NCI-H460 (cell line): ENCODE measurements at regions not wholly inside any gene's neighbourhood (a gene's known extent, or its start where the extent isn't known, plus 50 kb on each side); places are given as distances from the start of the nearest gene placed in this dataset.

Experiments used
- DNase-seq: peaks from one replicate; pipeline ENCODE4 v3.0.0-alpha.2; 2016; ENCODE audit warnings: low read depth; ENCODE audit errors: extremely low read depth

DNA sequence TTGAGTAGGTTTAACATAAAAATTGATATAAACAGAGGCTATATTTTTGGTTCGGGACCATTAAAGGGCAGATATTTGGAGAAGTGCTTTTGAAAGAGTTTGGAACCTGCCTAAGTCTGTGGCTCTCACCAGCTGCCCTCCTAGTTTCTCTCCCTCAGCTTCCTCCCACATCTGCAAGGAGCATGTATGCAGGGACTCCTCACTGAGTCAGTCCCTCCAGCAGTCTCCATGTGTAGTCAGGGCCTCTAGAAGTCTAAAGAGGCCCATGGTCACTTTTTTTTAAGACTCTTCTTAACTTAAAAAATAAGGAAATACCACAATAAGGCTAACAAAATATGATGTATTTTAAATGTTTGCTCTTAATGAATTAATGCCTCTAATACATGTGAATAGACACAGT, 220.0 kb upstream of the TANK start:
- DNase-seq: no peak

DNA sequence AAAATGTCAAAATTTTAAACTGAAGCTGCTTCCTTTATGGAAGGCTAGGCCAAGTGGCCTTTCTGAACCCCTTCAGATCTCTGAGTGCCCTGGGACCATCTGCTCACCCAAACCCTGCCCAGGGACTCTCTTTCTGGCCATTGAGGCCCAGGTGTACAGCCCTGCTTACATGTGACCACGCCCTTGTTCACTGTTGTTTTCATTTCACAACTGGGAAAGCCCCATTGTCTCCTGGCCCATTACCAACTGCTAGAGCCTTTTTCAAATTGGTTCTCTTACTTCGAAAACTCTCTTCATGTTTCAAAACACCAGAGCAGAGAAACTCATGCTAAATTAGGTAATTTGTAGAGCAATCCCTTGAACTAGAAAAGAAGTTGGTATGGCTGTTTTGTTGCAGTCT, 219.5 kb upstream of the TANK start:
- no peak for DNase-seq

DNA sequence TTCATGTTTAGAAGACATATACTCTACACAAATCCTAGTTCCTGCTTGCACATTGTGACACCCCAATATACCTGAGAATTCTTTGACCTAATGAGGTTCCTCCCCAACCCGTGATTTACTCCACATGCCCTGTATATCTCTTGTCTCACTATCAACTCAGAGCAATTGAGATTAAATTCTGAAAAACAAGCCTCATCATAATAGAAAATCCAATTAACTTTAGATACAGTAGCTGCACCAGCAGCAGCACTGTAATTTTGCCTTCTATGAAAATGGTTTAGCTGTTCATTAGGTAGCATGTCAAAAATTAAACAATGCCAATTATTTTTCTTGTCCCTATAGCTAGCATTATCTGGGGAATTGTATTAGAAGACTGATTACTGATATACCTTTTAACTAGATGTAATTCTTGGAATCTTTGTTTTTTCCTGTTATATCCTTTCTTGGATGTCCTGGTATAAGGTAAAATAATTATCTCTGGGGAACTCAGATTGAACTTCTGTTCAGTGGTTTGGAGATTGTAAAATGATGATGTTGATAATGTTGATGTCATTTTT, 218.9 kb upstream of the TANK start:
- no peak for DNase-seq

DNA sequence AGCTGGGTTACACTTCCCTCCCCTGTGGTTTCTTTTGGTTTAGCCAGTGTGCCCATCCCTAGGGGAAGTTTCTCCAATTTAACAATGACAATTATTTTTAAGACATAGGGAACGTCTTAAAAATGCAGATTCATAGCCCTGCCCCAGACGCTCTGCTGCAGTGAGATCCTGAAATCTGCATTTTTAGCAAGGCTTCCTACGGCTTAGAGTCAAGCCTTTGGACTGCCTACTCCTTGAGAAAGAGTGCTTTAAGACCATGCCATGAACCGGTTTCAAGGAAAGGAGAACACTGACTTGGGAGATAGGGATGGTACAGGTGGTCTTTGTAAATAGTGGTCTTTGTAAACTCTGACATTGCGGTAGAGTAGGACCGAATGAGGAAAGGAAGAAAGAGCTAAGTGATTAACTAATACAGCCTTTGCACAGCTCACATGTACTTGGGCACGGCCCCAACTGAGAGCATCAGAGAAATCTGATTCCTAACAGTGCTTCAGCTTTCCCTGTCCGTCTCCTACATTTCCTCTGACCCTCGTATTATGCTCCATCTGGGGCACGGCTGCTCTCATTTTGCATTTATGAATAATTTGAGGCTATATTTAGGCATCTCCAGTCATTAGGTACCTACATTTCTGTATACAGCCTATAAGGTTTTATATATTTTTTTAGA, 217.6 kb upstream of the TANK start:
- DNase-seq: no peak

DNA sequence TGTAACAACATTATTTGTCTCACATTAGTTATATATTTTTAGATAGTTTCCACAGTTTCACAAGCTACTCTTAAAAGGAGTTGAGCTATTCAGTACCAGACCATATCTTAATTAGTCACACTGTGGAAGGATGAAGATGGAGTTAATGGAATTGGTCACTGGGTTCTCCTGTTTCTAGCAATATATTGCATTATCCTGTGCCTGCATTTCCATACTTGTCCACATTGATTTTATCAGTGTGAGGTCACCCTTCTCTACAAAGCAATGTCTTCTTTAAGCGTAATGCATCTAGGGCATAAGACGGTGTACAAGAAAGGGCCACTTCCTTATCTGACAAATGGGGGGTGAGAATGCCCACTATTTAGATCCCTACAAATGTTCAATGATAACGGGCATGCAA, 216.8 kb upstream of the TANK start:
- DNase-seq: no peak

DNA sequence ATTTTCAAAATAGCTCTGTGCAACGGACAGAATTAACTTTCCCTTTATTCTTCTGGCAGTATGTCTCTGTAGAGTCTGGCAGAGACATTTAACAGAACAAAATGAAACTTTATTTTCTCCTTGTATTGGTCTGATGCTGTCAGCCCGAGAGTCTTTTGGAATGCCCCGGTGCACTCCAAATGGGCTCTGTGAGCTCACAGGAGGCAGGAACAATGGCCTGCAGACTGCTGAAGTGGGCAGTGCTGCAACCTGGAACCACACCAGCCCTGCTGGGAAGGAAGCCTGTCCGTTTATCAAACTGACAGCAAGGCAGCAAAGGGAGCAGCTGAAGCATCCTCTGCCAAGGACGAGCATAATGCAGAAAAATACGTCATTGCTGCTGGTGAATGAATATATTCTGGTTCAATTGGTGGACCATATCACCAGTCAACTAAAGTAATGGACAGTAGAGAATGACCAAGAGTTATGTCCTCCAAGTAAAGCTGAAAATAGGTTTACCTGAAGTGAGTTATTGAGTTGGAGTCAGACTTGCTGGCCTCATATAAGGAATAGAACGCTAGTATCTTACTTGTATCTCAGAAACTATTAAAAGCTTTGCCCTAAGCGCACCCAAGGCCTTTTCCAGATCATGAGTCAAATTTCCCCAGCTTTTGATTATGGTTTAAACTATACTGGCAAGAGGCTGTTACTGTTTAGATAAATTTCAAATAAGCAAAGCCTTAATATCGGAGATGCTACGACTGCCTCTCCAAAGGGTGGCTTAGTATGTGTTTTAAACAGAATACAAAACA, 207.6 kb upstream of the TANK start:
- DNase-seq: no peak

DNA sequence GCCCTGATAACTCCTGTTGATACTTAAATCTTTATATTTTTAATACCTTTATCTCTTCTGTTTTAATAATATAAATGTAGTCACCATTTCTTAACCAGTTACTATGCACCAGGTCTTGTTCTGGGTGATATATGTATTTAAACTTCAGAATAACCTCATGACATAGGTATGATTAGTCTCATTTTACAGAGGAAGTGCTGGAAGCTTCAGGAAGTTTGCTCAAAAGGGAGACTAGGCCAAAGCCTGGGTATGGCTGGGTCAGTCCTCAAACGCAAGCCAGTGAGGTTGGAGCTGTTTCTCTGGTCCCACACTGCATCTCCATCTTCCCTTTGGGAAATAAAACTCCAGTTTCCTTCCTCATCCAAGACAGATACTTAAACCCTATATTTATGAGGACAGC, 204.7 kb upstream of the TANK start:
- DNase-seq: no peak

DNA sequence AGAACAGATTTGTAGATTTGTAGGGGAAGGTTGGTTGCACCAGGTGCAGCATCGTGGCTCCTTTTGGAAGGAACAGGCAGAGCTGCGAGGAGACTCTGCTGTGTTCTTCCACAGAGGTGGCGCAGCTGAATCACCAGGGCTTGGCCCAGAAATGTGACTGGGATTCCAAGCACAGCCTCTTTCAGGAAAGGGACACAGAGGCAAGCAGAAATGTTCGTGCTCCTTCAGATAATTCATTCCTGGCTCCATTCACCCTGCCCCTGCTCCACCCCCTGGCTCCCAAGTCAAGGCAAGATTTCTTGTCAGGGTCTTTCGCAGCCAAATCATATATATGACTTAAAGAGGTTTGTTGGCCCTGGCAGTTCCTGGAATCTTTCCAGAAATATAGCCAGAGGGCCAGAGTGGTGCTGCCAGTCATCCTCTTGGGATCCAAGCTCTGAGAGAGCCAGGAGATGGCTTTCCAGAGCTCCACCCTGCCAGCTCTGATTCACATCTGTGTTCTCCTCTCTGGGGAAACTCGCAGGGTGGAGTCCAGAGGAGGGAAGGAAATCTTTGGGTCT, 203.9 kb upstream of the TANK start:
- DNase-seq: no peak

DNA sequence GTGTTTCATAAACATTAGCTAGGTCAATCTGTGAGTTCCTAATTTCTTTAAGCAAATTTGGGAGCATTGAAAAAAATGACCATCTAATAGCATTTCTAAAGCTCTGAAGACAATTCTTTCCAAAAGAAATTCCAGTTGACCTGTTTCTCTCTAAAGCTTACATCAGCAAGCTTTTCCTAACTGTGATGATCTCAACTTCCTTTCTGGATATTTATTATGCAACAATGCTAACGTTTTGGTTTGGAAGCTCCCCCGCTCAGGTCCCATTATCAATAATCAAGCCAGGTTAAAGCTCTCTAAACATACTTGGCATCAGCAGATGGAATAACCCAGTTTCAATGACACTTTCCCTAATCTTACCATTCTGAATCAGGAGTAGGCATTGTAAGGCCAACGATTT, 196.3 kb upstream of the TANK start:
- no peak for DNase-seq

DNA sequence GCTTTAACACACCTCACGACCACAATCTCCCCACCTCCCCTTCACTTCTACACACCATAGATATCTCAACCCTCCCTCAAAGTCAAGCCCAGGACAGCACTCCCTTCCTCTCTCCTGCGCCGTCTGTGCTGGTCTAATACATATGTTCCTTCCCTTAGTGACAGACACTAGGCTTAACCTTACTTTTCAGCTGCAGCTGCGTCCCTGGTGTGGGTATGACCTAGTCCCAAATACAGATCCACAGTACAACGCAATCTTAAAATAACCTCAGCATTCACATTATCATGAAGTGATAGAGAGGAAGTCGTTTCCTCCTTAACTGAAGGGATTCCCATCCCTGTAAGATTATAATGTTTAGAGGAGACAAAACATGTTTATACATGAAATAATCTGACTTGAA, 192.7 kb upstream of the TANK start:
- DNase-seq: no peak

DNA sequence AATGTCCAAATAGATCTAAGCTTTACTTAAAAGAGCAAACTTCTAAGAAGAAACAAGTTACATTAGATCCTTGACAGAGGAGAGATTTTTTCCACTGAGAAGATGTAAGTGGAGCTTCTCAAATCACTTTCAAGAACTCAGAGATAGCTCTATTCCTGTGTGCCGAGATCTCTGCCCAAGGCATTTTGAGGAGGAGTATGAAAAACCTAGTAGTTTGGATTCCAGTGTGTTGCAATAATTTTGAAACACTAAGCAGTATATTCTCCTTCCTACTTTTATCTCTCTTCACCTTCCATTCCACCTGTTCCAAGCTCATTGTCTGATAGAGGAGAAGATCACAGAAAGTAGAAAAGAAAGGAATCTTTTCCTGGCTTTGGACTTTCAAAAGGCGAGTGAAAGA, 192.0 kb upstream of the TANK start:
- DNase-seq: no peak

DNA sequence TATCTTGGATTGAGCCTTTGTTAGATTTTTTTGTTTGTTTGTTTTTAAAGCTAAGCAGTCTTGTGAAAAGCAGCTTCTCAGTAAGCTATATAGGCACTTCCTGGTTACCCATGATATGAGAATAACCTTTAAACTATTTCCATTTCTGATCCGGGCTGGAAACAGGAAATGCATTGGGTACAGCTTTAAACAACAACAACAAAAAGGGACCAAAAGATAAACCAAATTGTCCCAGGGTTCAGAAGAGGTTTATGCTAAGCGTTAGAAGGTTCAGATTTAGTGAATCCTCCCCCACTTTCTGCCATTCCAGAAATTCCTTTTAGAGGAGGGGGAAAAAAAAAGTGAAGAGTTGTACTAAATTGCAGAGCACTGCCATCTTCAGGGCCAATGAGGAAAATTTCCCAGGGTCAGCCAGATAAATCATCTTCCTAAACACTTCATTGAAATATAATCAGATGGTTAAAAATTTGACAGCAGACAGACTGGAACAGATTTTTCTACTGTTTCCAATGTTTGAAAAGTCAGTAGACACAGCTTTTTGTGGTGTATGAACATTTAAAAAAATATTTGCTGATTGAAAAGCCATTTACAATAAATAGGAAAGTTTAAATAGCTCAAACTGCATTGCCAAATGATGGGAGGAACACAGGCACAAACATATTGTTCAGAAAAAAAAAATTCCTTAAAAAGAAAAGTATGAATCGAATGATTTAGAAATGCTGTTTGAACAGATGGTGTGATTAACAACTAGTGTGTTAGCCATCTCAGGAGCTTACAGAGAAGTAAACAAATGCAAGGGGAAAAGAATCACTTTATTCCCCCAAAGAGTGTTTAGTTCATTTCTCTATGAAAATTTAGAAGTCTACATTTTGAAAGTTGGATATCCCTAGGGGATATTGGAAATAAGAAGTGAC, 189.9 kb upstream of the TANK start:
- peak; percentile 80 for DNase-seq

DNA sequence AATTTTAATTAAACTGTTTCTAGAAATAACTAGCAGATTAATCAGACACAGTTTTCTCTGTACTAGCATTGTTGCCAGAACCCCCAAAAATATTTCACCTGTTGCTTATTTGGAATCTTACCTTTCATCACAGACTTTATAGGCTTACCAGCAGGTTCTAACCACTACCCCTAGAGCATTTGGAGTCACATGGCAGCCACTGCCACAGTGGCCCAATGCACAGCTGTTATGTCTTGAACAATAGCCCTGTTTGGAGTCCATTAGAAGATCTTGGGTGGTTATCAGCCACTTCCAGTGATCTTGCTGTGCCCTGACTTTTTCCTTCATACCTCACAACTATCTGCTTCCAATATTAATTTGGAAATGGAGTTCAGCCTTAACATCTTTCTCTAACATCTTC, 186.2 kb upstream of the TANK start:
- DNase-seq: no peak

DNA sequence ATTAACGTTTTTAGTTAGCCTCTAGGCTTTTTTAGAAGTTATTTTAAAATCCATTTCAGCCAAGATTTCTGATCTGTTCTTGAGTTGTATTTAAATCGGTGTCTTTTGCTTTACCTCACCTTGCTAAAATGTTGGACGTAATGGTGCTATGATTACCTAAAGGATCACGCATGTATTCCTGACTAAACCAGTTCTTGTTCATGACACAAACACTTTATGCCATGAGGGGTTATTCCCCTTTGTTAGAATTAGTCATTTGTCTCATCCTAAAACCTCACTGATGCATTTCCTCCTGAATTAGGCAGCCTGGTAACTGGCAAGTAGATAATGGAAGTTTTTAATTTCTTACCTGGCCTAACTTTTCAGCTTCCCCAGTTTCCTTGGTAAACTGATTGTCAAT, 185.4 kb upstream of the TANK start:
- DNase-seq: no peak

DNA sequence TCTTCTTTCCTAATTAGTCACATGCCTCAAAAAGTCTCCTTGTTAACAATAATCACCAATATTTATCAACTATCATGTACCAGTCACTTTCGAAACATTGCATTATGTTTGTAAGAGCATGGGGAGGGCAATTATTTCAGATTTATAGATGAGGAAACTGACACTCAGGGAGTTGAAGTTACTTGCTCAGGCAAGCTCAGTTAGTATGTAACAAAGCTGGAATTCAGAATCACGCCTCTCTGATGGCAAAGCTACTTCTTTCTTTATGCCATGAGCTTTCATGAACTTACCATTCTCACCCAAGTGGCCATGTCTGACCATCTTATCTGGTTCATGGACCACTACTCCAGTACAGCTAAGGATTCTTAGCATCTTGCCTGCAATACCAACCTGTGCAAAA, 183.4 kb upstream of the TANK start:
- no peak for DNase-seq

DNA sequence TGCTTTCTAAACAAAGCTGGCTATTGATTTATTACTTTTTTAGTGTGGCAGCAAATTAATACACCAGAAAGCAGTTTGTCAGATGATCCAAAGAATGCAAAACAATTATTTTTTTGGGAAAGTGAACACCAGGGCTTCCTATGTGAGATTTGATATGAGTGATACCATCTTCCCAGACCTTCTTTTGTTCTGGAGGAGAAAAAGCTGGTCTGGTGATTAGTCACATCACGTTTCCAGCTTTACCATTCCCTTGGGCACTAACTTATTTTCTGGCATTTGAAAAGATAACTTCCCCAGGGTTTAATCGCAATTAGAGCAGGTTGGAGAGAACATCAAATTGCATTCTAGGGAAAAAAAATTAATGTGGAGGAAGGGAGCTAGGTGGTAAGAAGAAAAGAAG, 182.9 kb upstream of the TANK start:
- no peak for DNase-seq

DNA sequence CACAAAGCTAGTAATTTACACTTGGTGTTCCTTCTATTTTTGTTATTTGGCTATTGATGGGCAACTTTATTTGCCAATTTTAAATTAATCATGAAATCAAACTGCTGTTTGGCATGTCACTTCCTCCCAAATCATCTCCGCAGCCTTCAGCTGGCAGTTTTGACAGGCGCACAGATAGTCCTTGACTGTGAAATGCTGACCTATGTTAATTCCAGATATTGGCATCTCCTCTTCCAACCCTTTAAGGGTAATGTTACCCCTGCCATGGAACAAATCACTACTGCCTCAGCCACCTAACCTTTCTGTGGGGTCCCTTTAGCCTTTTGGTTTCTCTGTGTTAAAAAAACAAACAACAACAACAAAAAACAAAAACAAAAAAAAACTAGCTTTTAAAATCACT, 182.4 kb upstream of the TANK start:
- no peak for DNase-seq

DNA sequence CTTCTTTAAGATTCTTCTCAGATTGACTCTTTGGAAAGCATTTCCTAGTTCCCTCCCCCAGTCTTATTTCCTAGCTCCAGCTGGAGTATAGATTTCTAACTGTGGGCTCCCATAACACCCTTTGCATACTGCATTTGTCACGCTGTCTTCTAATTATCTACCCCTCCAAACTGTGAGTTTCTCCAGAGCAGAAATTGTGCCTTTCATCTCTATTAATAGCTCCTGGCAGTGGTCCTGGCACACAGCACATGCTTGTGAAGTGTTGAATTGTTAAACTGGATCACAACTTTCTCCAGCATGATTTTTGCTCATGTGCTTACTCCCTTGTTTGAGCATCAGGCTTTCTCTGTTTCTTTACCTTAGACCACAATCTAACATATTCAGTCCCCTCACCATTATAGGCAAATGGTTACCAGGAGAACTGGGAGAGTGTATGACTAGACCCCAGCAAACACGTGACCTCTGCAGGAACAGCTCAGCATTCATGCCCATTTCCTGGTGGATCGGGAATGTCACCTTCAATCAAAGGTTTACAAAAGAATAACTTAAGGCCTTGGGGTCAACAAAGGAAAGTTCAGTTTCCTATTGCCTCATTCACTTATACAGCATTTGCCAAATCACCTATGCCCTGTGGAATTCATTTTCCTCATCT, 175.7 kb upstream of the TANK start:
- no peak for DNase-seq

DNA sequence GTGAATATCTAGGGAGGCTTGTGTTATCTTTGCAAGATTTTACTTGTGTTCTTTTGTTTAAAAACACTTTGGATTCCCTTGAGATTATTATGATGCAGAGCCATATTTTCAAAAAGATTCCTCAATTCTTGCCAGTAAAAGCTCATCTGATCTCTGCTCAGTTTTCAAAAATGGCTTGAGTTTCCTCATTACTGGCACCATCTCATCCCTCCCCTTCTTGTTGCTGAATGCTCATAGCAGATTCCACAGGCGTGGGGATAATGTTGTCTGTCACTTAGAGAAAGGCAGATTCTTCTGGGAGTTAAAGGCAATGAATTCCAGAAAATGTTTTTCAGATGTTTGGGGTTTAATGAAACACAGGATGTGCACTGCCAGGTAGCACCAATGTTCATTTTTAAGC, 170.4 kb upstream of the TANK start:
- no peak for DNase-seq

DNA sequence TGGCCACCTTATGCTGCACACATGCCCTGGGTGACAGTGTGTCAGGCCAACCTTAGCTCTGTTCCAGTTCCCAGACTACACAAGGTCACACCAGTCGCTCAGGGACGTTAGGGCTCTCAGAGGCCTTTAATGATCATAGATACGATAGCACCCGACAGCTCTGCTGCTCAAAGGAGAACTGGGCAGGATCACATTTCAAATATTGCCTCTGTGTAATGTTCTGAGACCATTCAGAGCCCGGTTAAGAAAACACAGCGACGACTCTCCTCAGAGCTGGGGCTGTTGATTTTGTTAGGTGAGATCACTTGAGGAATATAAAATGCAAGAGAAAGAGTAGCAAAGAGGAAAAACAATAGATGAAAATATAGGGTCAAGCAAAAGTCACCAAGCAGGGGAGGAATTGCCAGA, 166.6 kb upstream of the TANK start:
- DNase-seq: no peak
